ENCODE measurements at regions not wholly inside any gene's neighbourhood (a gene's known extent, or its start where the extent isn't known, plus 50 kb on each side); places are given as distances from the start of the nearest gene placed in this dataset.
"Not testable (repeated sequence)": the region's sequence is repeated elsewhere in the genome, so short reads cannot be mapped to it uniquely, and the experiment has no call there.

GRCh38 chr15:31607656-31608055 lies 281.0 kb downstream of the KLF13 start:
- Histone ChIP-seq H3K36me3 (ENCODE audit: insufficient read depth, low read length) (no peaks in the 10 kb centered on the region), H3K9me3 (ENCODE audit: low read length) (no peaks in the 10 kb centered on the region), H3K4me3 (ENCODE audit: low read length) (no peak overlapping the region), H3K4me1 (ENCODE audit: insufficient read depth, low read length) (no peaks in the 10 kb centered on the region), H3K27me3 (ENCODE audit: insufficient read depth, low read length) (no peaks in the 10 kb centered on the region), H2AFZ (ENCODE audit: low read depth, low read length) (no peak overlapping the region)

GRCh38 chr15:31609258-31609681 lies 282.6 kb downstream of the KLF13 start:
- Histone ChIP-seq H2AFZ (ENCODE audit: low read depth, low read length) (no peak overlapping the region), H3K4me3 (ENCODE audit: low read length) (no peak overlapping the region), H3K9me3 (ENCODE audit: low read length) (no peaks in the 10 kb centered on the region), H3K27me3 (ENCODE audit: insufficient read depth, low read length) (no peaks in the 10 kb centered on the region), H3K4me1 (ENCODE audit: insufficient read depth, low read length) (no peaks in the 10 kb centered on the region), H3K36me3 (ENCODE audit: insufficient read depth, low read length) (no peaks in the 10 kb centered on the region)

GRCh38 chr15:31609906-31610305 lies 283.3 kb downstream of the KLF13 start:
- no peaks in the 10 kb centered on the region for H3K9me3 ChIP-seq (ENCODE audit: low read length)
- H3K27me3 ChIP-seq (ENCODE audit: insufficient read depth, low read length), result no peaks in the 10 kb centered on the region
- H3K36me3 ChIP-seq (ENCODE audit: insufficient read depth, low read length), result no peaks in the 10 kb centered on the region
- H2AFZ ChIP-seq (ENCODE audit: low read depth, low read length), result no peak overlapping the region
- no peak overlapping the region for H3K4me3 ChIP-seq (ENCODE audit: low read length)
- no peaks in the 10 kb centered on the region for H3K4me1 ChIP-seq (ENCODE audit: insufficient read depth, low read length)

GRCh38 chr15:31615643-31616415 lies 289.2 kb downstream of the KLF13 start:
- Histone ChIP-seq H3K36me3 (ENCODE audit: insufficient read depth, low read length) (no peaks in the 10 kb centered on the region), H2AFZ (ENCODE audit: low read depth, low read length) (no peak overlapping the region), H3K9me3 (ENCODE audit: low read length) (no peaks in the 10 kb centered on the region), H3K4me1 (ENCODE audit: insufficient read depth, low read length) (no peaks in the 10 kb centered on the region), H3K4me3 (ENCODE audit: low read length) (no peak overlapping the region), H3K27me3 (ENCODE audit: insufficient read depth, low read length) (no peaks in the 10 kb centered on the region)

DNA sequence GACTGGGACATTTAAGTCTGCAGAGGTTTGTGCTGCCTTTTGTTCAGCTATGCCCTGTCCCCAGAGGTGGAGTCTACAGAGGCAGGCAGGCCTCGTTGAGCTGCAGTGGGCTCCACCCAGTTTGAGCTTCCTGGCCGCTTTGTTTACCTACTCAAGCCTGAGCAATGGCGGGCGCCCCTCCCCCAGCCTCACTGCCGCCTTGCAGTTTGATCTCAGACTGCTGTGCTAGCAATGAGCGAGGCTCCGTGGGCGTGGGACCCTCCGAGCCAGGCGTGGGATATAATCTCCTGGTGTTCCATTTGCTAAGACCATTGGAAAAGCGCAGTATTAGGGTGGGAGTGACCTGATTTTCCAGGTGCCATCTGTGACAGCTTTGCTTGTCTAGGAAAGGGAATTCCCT lies 296.7 kb downstream of the KLF13 start:
- not testable (repeated sequence) for H3K4me1 ChIP-seq (ENCODE audit: insufficient read depth, low read length); H3K27me3 ChIP-seq (ENCODE audit: insufficient read depth, low read length); H3K36me3 ChIP-seq (ENCODE audit: insufficient read depth, low read length); H3K4me3 ChIP-seq (ENCODE audit: low read length); H2AFZ ChIP-seq (ENCODE audit: low read depth, low read length); H3K9me3 ChIP-seq (ENCODE audit: low read length)

- not testable (repeated sequence) for H3K4me3 ChIP-seq (ENCODE audit: low read length); H3K27me3 ChIP-seq (ENCODE audit: insufficient read depth, low read length); H3K36me3 ChIP-seq (ENCODE audit: insufficient read depth, low read length); H2AFZ ChIP-seq (ENCODE audit: low read depth, low read length); H3K4me1 ChIP-seq (ENCODE audit: insufficient read depth, low read length); H3K9me3 ChIP-seq (ENCODE audit: low read length)
Measured at GRCh38 chr15:31624115-31624514, 297.5 kb downstream of the KLF13 start.

DNA sequence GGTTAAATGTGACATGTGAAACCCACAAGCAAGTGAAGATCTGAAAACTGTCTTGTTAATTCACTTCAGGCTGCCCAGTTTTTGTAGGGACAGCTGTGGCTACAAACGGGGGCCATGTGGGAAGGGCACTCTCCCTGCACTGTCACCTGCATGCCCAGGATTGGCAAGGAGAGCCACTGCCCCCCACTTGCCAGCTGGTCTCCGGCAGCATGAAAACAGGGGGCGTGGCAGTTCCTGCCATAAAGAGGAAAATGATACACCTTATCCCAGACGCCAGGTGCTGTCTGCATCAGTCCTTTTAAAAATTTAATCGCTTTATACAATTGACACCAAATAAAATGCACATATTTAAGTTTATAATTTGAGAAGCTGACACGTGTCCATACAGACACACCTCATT lies 309.1 kb downstream of the KLF13 start:
- H3K27me3 ChIP-seq (ENCODE audit: insufficient read depth, low read length); H3K9me3 ChIP-seq (ENCODE audit: low read length); H3K36me3 ChIP-seq (ENCODE audit: insufficient read depth, low read length); H3K4me3 ChIP-seq (ENCODE audit: low read length); H3K4me1 ChIP-seq (ENCODE audit: insufficient read depth, low read length); H2AFZ ChIP-seq (ENCODE audit: low read depth, low read length): not testable (repeated sequence)

DNA sequence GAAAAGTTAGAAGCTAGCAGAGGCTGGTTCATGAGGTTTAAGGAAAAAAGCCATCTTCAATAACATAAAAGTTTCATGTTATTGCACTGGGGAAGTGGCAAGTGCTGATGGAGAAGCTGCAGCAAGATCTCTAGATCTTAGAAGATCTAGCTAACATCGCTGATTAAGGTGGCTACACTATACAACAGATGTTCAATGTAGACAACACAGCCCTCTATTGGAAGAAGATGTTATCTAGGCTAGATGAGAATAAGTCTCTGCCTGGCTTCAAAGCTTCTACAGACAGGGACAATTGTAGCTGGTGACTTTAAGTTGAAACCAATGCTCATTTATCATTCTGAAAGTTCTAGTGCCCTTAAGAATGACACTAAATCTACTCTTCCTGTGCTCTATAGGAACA lies 310.3 kb downstream of the KLF13 start:
- H3K36me3 ChIP-seq (ENCODE audit: insufficient read depth, low read length); H2AFZ ChIP-seq (ENCODE audit: low read depth, low read length); H3K9me3 ChIP-seq (ENCODE audit: low read length); H3K4me1 ChIP-seq (ENCODE audit: insufficient read depth, low read length); H3K4me3 ChIP-seq (ENCODE audit: low read length); H3K27me3 ChIP-seq (ENCODE audit: insufficient read depth, low read length): not testable (repeated sequence)

DNA sequence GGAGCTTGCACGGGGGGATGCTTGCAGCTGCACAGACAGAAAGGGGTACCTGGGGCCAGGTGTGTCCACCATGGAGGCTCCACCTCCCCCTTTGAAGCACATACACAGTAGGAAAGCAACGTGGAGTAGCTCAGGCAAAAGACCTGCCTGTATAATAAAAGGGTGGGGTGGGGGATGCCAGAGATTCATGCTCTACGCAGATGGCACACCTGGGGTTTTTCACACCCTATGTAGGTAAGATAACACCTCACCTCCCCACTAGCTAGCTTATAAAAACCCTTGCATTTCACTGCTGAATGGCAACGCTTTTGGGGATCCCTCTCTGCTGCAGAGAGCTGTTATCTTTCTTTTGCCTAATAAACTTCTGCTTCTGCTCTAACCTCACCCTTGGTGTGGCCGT lies 317.3 kb downstream of the KLF13 start:
- not testable (repeated sequence) for H3K9me3 ChIP-seq (ENCODE audit: low read length); H3K4me3 ChIP-seq (ENCODE audit: low read length); H3K36me3 ChIP-seq (ENCODE audit: insufficient read depth, low read length); H3K27me3 ChIP-seq (ENCODE audit: insufficient read depth, low read length); H3K4me1 ChIP-seq (ENCODE audit: insufficient read depth, low read length); H2AFZ ChIP-seq (ENCODE audit: low read depth, low read length)

- not testable (repeated sequence) for H3K4me1 ChIP-seq (ENCODE audit: insufficient read depth, low read length); H3K4me3 ChIP-seq (ENCODE audit: low read length); H2AFZ ChIP-seq (ENCODE audit: low read depth, low read length); H3K36me3 ChIP-seq (ENCODE audit: insufficient read depth, low read length); H3K27me3 ChIP-seq (ENCODE audit: insufficient read depth, low read length); H3K9me3 ChIP-seq (ENCODE audit: low read length)
Measured at GRCh38 chr15:31644761-31645160, 318.1 kb downstream of the KLF13 start.

DNA sequence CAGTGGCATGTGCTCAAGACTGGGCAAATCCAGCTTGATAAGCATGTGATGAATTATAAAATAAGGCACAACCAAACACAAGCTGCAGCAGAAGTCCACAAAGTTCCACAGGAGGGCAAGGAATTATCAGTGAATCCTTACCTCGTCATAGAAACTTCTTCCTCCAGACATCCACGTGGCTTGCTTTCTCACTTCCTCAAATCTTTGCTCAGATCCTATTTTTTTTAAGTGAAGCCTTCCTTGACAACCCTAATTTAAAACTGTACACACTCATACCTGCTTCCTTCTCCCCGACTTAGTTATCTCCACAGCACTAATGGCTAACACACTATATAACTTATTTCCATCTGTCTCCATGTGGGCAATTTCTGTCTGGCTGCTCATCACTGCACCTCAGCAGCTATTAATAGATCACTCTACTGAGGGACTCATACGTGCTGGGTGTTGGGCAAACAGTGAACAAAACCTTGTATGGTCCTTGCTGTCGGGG lies 320.7 kb downstream of the KLF13 start:
- not testable (repeated sequence) for H3K27me3 ChIP-seq (ENCODE audit: insufficient read depth, low read length); H2AFZ ChIP-seq (ENCODE audit: low read depth, low read length); H3K4me3 ChIP-seq (ENCODE audit: low read length); H3K4me1 ChIP-seq (ENCODE audit: insufficient read depth, low read length); H3K9me3 ChIP-seq (ENCODE audit: low read length); H3K36me3 ChIP-seq (ENCODE audit: insufficient read depth, low read length)

- not testable (repeated sequence) for H3K36me3 ChIP-seq (ENCODE audit: insufficient read depth, low read length); H2AFZ ChIP-seq (ENCODE audit: low read depth, low read length); H3K9me3 ChIP-seq (ENCODE audit: low read length); H3K4me3 ChIP-seq (ENCODE audit: low read length); H3K4me1 ChIP-seq (ENCODE audit: insufficient read depth, low read length); H3K27me3 ChIP-seq (ENCODE audit: insufficient read depth, low read length)
Measured at GRCh38 chr15:31649634-31650033, 323.0 kb downstream of the KLF13 start.

GRCh38 chr15:31650055-31650701 lies 323.5 kb downstream of the KLF13 start:
- H3K4me1 ChIP-seq (ENCODE audit: insufficient read depth, low read length); H3K4me3 ChIP-seq (ENCODE audit: low read length); H3K9me3 ChIP-seq (ENCODE audit: low read length); H3K27me3 ChIP-seq (ENCODE audit: insufficient read depth, low read length); H3K36me3 ChIP-seq (ENCODE audit: insufficient read depth, low read length); H2AFZ ChIP-seq (ENCODE audit: low read depth, low read length): not testable (repeated sequence)

DNA sequence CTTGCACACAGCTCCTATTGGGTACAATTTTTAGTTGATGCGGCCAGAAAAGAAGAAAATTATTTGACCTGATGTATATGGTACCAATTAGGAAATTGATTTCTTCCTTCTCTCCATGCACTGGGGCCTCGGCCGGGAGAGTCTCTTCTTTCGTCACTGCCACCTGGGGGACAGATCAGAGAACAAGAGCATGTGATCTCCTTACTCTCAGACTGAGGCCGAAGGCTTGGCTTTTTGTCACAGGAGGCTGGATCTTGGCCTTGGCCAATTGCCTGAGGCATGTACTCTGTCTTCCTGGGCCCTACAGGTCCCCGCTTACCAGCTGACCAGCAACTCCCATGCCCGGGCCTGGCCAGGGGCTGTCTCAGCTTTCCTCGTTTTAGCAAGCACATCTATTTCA lies 330.3 kb downstream of the KLF13 start:
- H3K4me3 ChIP-seq (ENCODE audit: low read length); H3K9me3 ChIP-seq (ENCODE audit: low read length); H2AFZ ChIP-seq (ENCODE audit: low read depth, low read length); H3K4me1 ChIP-seq (ENCODE audit: insufficient read depth, low read length); H3K27me3 ChIP-seq (ENCODE audit: insufficient read depth, low read length); H3K36me3 ChIP-seq (ENCODE audit: insufficient read depth, low read length): not testable (repeated sequence)
